GM20000 (cell line): ENCODE measurements at regions not wholly inside any gene's neighbourhood (a gene's known extent, or its start where the extent isn't known, plus 50 kb on each side); places are given as distances from the start of the nearest gene placed in this dataset.

ENCODE experiments used
- DNase-seq: peaks from one replicate; pipeline ENCODE4 v3.0.0; 2012; ENCODE audit warnings: low spot score
- TF ChIP-seq, protein P1 (sequence below): IDR thresholded peaks from 2 replicates; pipeline ENCODE4 v1.5.1; 2012; ENCODE audit warnings: mild to moderate bottlenecking, control low read depth; ENCODE audit errors: extremely low read depth, missing control alignments

DNA sequence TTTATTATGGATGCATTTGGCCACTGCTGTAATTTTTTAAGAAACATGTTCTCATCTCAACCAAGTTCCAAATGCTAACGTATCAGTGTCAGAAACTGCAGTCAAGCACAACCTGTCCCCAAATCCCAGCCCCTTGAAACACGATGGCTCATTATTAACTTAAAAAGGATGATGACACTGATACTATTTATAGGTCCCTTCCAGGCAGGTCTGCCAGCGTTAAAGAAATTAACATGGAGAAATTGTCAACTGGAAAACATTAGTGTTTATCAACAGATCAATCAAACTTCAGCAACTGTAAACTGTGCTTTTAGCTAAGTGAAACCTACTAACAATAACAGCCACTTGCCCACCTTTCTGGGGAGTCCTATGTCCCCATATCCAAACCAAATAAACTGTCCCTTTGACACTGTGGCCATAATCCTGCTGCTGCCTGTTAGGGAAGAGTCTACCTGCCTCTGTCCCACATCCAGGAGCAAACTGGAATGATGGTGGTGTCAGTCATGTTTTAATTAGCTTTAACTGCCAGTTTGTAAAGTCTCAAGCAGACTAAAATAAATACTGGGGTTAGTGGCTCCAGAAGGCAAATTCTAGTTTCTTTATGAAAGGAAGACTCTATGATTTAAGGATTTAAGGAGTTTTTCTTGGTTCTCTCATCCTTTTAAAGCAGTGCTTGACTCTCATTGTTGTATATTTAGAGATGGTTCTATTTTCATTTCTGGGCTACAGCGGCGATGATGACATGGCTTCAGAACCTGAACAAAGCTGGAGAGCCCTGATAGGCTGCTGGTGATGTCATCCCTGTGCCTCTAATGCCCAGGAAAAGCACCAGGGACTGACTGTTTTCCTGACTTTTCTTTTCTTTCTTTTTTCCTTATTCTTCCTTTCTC, 583.6 kb upstream of the PIK3C3 start:
- TF ChIP-seq, protein P1, sequence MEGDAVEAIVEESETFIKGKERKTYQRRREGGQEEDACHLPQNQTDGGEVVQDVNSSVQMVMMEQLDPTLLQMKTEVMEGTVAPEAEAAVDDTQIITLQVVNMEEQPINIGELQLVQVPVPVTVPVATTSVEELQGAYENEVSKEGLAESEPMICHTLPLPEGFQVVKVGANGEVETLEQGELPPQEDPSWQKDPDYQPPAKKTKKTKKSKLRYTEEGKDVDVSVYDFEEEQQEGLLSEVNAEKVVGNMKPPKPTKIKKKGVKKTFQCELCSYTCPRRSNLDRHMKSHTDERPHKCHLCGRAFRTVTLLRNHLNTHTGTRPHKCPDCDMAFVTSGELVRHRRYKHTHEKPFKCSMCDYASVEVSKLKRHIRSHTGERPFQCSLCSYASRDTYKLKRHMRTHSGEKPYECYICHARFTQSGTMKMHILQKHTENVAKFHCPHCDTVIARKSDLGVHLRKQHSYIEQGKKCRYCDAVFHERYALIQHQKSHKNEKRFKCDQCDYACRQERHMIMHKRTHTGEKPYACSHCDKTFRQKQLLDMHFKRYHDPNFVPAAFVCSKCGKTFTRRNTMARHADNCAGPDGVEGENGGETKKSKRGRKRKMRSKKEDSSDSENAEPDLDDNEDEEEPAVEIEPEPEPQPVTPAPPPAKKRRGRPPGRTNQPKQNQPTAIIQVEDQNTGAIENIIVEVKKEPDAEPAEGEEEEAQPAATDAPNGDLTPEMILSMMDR, result no peak
- no peak for DNase-seq

GRCh38 chr18:41370740-41371139, 584.3 kb upstream of the PIK3C3 start:
- no peak for DNase-seq
- TF ChIP-seq, protein P1, result no peak

- no peak for DNase-seq
- TF ChIP-seq, protein P1, result no peak
These were observed 597.3 kb upstream of the PIK3C3 start for GRCh38 chr18:41357708-41358107.

DNA sequence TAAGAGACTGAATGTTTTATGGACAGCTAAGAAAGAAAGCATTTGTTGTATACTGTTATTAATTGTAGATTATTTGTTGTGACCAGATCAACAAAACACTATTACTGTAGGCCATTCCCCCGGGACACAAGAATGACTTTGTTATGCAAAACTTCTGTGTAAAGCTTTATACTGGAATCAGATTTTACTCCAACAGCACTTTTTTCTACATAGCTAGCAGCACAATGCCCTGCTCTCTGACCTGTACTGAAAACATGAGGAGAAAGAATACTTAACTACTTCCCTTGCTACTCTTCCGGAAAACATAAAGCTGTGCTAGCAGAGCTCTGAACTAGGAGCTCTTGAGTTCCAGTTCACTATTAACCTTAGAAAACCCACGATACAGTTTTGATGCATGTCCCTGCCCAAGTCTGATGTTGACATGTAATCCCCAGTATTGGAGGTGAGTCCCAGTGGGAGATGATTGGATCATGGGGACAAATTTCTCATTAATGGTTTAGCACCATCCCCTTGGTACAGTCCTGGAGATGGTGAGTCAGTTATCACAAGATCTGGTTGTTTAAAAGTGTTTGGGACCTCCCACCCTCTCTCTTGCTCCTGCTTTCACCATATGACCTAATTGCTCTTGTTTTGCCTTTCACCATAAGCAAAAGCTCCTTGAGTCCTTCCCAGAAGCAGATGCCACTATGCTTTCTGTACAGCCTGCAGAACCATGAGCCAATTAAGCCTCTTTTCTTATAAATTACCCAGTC, 601.1 kb upstream of the PIK3C3 start:
- TF ChIP-seq, protein P1, result no peak
- no peak for DNase-seq

DNA sequence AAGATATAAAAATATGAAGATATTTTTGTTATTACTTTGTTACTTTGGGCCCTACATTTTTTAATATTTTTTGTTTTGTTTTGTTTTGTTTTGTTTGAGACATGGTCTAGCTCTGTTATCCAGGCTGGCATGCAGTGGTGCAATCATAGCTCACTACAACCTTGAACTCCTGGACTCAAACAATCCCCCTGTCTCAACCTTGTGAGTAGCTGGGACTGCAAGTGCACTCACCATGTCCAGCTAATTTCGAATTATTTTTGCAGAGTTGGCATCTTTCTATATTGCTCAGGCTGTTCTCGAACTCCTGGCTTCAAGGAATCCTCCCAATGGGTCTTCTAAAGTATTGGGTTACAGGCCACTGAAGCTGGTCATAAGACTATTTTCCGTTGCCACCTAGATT, 603.6 kb upstream of the PIK3C3 start:
- DNase-seq, result no peak
- TF ChIP-seq, protein P1, result no peak

DNA sequence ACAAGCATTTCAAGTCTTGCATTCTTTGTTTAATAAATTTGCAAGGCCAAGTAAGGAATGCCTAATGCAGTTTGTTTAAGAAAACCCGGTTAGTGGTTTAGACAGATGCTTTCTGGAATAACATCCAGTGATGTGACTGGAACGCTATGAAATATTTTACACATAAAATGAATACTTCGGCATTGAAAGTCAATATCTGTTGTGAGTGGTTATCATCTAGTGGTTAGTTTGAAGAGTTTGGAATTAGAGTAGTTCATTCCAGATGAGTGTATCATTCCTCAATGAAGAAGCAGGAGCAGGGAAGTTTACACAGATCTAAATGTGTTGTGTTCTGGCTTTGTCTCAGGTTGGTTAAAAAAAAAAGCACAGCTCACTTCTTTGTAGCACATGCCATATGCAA, 608.0 kb upstream of the PIK3C3 start:
- TF ChIP-seq, protein P1, result no peak
- DNase-seq, result no peak

DNA sequence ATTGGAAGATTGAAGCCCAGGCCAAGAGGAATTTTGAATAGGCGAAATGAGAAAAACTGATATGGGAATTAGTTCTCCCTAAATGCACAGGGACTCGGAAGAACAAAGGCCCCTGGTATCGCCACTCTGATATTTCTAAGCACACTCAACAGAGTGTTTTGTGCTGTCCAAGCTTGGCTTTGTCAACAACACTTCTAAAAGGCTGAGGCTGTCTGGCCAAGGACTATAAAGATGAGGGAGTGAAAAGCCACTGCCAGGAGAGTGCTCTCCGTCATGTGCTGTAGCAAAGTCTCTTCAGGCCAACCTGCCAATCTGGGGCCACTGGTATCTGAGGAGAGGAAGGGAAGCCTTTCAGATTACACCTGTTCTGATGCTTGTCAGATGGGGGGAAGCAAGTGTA, 611.2 kb upstream of the PIK3C3 start:
- no peak for DNase-seq
- TF ChIP-seq, protein P1, result no peak
